Fibroblast of the aortic adventitia (primary cell): ENCODE measurements at regions not wholly inside any gene's neighbourhood (a gene's known extent, or its start where the extent isn't known, plus 50 kb on each side); places are given as distances from the start of the nearest gene placed in this dataset.
A peak's percentile ranks its signal among the peaks of the same experiment; 100 is the strongest.

Experiments used
- DNase-seq: peaks from one replicate; pipeline ENCODE4 v3.0.0-alpha.2; 2010; ENCODE audit warnings: low read depth
- H3K4me3 ChIP-seq: 2 replicates; pipeline ENCODE4 v1.5.1; 2011; ENCODE audit warnings: low read depth, mild to moderate bottlenecking, control low read depth, low read length, moderate library complexity
- TF ChIP-seq, protein P1 (sequence below): IDR thresholded peaks from 2 replicates; pipeline ENCODE4 v1.5.1; 2011; ENCODE audit warnings: mild to moderate bottlenecking, low read length, control low read depth, inconsistent platforms; ENCODE audit not compliant: insufficient read depth

- TF ChIP-seq, protein P1, sequence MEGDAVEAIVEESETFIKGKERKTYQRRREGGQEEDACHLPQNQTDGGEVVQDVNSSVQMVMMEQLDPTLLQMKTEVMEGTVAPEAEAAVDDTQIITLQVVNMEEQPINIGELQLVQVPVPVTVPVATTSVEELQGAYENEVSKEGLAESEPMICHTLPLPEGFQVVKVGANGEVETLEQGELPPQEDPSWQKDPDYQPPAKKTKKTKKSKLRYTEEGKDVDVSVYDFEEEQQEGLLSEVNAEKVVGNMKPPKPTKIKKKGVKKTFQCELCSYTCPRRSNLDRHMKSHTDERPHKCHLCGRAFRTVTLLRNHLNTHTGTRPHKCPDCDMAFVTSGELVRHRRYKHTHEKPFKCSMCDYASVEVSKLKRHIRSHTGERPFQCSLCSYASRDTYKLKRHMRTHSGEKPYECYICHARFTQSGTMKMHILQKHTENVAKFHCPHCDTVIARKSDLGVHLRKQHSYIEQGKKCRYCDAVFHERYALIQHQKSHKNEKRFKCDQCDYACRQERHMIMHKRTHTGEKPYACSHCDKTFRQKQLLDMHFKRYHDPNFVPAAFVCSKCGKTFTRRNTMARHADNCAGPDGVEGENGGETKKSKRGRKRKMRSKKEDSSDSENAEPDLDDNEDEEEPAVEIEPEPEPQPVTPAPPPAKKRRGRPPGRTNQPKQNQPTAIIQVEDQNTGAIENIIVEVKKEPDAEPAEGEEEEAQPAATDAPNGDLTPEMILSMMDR, result no peak
- no peak overlapping the region for H3K4me3 ChIP-seq
- DNase-seq, result peak; percentile 78
Observed at GRCh38 chr10:88042160-88043100, 179.0 kb downstream of the PTEN start.

DNA sequence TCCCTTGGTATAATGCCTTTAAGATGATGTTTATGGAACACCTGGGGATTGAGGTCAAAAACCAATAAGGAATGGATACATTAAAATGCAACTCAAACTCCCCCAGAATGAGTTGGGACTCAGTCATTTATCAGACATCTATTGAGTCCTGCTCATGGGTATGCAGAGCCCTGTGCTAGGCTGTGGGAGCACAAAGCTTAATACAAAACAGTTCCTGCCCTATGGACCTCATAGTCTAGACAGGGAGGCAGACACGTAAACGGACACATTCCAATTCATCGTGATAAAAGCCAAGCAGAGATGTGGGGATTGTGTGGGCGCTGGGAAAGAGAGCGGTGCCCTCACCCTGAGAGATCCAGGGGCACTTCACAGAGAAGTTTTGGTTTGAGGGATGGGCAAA lies 181.7 kb downstream of the PTEN start:
- TF ChIP-seq, protein P1, result no peak
- no peak for DNase-seq
- H3K4me3 ChIP-seq, result no peak overlapping the region

DNA sequence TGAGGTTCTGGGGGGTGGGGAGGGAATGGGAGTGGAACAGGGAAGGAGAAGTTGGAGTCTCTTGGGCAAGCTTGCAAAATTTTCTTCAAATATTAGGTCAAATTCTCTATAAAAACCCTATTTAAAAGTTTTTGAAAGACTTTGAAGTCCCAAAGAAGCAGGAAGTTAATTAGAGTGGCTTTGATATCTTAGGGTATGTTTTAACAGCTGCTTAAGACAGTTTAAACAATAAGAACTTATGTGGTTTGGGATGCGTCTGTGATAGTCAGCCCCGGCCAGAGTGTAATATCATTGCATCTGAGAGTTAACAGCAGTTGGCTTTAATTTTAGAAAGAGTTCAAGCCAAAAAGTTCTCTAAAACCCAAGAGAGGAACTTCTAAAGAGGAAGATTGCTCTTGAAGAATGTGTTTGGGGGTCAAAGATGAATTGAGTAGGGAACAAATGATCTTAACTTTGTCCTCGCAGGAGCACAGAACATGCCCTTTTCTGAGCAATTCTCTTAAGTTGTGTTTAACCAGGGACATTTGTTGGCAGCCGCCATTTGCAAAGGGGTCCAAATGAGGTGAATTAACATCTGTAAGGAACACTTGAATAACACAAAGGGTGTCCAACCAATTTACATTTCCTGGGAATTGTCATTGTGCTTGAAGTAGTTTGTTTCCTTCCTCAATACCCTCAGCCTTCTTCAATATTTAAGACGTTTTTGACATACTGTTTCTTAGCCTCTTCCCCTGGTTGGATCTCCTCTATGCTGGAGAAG lies 182.4 kb downstream of the PTEN start:
- DNase-seq, result no peak

DNA sequence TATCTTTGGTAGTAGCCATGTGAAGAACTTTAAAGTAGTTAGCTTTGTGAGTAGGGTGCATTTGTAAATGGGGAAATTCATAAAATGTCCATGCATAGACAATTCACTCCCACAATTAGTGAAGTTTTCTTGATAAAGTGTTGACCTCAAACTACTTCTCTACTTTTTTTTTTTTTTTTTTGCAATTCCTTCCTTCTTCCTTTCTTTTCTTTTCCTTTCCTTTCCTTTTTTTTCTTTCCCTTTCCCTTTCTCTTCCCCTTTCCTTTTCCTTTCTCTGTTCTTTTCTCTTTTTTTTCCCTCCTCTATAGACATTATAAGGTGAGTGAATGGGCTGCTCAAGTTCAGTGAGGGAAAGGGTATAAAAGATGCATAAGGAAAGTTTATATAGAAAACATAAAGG lies 184.2 kb downstream of the PTEN start:
- no peak for DNase-seq
- no peak overlapping the region for H3K4me3 ChIP-seq
- TF ChIP-seq, protein P1, result no peak

More for the DNA sequence above, 182.4 kb downstream of the PTEN start:
- TF ChIP-seq, protein P1, result no peak
- H3K4me3 ChIP-seq, result no peak overlapping the region

- no peak overlapping the region for H3K4me3 ChIP-seq
- TF ChIP-seq, protein P1, result no peak
- DNase-seq, result peak; percentile 14
Observed at GRCh38 chr10:88048312-88048711, 184.9 kb downstream of the PTEN start.

DNA sequence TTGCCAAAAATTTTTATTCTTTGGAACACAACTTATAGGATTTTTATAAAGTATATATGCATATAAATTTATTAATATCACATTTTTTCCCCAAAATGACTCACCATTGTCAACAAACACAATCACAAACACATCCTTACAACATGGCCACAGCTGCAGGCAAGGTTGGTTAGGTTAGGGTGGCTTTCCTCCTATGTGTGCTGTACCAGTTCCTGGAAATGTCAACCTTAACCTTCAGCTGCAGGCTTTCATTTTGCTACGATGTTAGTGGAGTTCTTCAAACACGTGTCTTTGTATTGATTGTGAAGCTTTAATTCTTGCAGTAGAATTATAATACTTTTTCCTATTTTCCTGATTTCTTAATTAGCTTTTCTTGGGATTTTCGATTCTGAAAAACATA lies 185.8 kb downstream of the PTEN start:
- no peak overlapping the region for H3K4me3 ChIP-seq
- DNase-seq, result no peak
- TF ChIP-seq, protein P1, result no peak
